Hepatocyte (in vitro differentiated cells): ENCODE measurements at regions not wholly inside any gene's neighbourhood (a gene's known extent, or its start where the extent isn't known, plus 50 kb on each side); places are given as distances from the start of the nearest gene placed in this dataset.

Experiments used
- EZH2phosphoT487 ChIP-seq: fragments of 200-600 bp; sonication (generic); IDR thresholded peaks from one replicate; pipeline ENCODE4 v1.6.1; 2018; ENCODE audit warnings: antibody characterized with exemption, mild to moderate bottlenecking, low read depth, moderate library complexity; ENCODE audit not compliant: unreplicated experiment, severe bottlenecking
- TF ChIP-seq, protein P1 (sequence below): fragments of 200-600 bp; sonication (generic); IDR thresholded peaks from 2 replicates; pipeline ENCODE4 v1.5.1; 2016; ENCODE audit warnings: antibody characterized with exemption, mild to moderate bottlenecking; ENCODE audit not compliant: poor library complexity

DNA sequence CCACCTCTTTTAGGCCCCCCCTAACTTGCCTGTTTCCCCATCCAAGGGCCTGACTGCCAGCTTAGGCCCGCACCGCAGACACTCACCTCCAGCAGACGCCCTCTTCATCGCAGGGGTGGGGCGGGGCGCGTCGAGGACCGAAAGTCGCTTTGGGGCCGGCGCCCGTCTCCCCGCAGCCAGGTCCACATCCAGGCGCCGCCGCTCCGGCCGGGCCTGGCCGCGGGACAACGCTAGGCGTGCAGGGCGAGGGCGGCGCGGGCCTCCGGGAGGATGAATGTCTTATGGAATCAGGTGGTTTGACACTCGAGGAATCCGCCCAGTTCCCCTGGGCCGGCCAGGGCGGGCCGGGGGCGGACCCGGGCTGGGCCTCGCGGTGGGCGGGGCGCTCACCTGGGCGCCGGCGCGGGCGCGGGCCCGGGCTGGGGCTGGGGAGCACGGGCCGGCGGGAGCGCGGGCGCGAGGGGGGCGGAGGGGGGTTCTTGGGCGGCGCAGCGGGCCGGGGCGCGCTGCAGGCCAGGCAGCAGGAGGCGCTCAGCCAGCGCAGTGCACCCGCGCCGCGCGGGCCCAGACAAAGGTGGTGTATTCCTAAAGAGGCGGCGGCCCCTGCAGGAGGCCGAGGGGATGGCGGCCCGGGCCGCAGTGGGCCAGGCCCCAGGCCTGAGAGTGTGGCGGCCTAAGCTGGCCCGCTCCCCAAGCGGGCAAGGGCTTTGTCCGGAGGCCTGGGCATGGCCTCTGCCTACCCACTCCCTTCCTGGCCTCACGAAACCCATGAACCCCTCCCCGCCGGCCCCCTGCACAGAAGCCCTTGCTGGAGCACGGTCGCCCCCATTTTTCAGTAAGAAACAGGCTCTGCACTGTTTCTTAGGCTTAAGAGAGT, 177.6 kb downstream of the IGLL1 start:
- TF ChIP-seq, protein P1, sequence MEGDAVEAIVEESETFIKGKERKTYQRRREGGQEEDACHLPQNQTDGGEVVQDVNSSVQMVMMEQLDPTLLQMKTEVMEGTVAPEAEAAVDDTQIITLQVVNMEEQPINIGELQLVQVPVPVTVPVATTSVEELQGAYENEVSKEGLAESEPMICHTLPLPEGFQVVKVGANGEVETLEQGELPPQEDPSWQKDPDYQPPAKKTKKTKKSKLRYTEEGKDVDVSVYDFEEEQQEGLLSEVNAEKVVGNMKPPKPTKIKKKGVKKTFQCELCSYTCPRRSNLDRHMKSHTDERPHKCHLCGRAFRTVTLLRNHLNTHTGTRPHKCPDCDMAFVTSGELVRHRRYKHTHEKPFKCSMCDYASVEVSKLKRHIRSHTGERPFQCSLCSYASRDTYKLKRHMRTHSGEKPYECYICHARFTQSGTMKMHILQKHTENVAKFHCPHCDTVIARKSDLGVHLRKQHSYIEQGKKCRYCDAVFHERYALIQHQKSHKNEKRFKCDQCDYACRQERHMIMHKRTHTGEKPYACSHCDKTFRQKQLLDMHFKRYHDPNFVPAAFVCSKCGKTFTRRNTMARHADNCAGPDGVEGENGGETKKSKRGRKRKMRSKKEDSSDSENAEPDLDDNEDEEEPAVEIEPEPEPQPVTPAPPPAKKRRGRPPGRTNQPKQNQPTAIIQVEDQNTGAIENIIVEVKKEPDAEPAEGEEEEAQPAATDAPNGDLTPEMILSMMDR = peak; percentile 73
- TF ChIP-seq EZH2phosphoT487 = no peak
